ENCODE measurements at regions not wholly inside any gene's neighbourhood (a gene's known extent, or its start where the extent isn't known, plus 50 kb on each side); places are given as distances from the start of the nearest gene placed in this dataset.

- TF ChIP-seq POLR2AphosphoS5 (IDR thresholded peaks at IDR 0.05; ENCODE audit: borderline replicate concordance, low read depth, low read length) (no peak), EZH2 (IDR thresholded peaks at IDR 0.05) (no peak), FOXP2 (optimal IDR thresholded peaks at IDR 0.05; ENCODE audit: control extremely low read depth, extremely low read length, insufficient read depth) (no peak)
Measured at GRCh38 chr13:67860315-67860714, 630.2 kb upstream of the PCDH9 start.

Data from SK-N-MC (cell line).